K562 (cell line): ENCODE measurements at regions not wholly inside any gene's neighbourhood (a gene's known extent, or its start where the extent isn't known, plus 50 kb on each side); places are given as distances from the start of the nearest gene placed in this dataset.

Experiments used
- LARP7 ChIP-seq: fragments of 450-650 bp; IDR thresholded peaks from 2 replicates; pipeline ENCODE4 v1.6.1; 2016
- LEF1 ChIP-seq: fragments of 450-650 bp; IDR thresholded peaks from 2 replicates; pipeline ENCODE4 v1.6.1; 2016; ENCODE audit warnings: mild to moderate bottlenecking
- TCFL5 ChIP-seq: fragments of 250-450 bp; sonication (Bioruptor Pico); conservative IDR thresholded peaks from 2 replicates; pipeline ENCODE4 v1.6.1; 2021; ENCODE audit warnings: mild to moderate bottlenecking, moderate library complexity, matching md5 sums
- TEAD4 ChIP-seq, 2 experiments: sonication (generic) in 1 of 2; formaldehyde crosslinking in 1 of 2; IDR thresholded peaks; 2 replicates each; pipeline versions ENCODE4 v1.6.1 to v1.8.0; 2012 to 2022; ENCODE audit warnings: borderline replicate concordance in 1 of 2, inconsistent platforms in 1 of 2, low read length in 1 of 2, mild to moderate bottlenecking in 1 of 2, missing genetic modification reagents in 1 of 2
- TF ChIP-seq, protein P1 (sequence below), 2 experiments: fragments of 450-650 bp in 1 of 2; sonication (generic) in 1 of 2; formaldehyde crosslinking in 1 of 2; IDR thresholded peaks; 2 replicates each; pipeline versions ENCODE4 v1.7.1 to v1.9.0; 2016 to 2022; ENCODE audit warnings: inconsistent platforms in 1 of 2, mild to moderate bottlenecking in 1 of 2, missing genetic modification reagents in 1 of 2
- TF ChIP-seq, protein P2 (sequence below): fragments of 200-800 bp; sonication (Bioruptor generic); IDR thresholded peaks from 2 replicates; pipeline ENCODE4 v1.6.1; 2017; ENCODE audit warnings: missing genetic modification characterization, missing compliant biosample characterization

DNA sequence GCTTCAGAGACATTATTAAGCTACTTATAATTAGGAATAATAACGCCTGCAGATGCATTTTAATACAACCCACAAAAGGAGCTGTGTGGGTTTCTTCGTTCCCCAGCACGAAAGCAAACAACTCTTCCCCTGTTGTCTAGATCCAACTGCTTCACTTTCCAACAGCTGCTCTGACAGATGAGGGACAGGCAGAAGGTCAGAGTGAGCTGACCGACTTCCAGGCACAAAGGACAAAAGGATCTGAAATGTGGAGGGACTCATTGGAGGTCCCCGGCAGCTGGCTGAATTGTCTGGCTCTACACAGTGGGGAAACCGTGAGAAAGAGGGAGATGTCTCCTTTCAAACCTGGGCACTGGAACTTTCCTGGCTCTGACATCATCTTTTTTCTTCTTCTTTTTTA is 79.1 kb upstream of the ALDH1B1 start (continued):
- TF ChIP-seq, protein P1, sequence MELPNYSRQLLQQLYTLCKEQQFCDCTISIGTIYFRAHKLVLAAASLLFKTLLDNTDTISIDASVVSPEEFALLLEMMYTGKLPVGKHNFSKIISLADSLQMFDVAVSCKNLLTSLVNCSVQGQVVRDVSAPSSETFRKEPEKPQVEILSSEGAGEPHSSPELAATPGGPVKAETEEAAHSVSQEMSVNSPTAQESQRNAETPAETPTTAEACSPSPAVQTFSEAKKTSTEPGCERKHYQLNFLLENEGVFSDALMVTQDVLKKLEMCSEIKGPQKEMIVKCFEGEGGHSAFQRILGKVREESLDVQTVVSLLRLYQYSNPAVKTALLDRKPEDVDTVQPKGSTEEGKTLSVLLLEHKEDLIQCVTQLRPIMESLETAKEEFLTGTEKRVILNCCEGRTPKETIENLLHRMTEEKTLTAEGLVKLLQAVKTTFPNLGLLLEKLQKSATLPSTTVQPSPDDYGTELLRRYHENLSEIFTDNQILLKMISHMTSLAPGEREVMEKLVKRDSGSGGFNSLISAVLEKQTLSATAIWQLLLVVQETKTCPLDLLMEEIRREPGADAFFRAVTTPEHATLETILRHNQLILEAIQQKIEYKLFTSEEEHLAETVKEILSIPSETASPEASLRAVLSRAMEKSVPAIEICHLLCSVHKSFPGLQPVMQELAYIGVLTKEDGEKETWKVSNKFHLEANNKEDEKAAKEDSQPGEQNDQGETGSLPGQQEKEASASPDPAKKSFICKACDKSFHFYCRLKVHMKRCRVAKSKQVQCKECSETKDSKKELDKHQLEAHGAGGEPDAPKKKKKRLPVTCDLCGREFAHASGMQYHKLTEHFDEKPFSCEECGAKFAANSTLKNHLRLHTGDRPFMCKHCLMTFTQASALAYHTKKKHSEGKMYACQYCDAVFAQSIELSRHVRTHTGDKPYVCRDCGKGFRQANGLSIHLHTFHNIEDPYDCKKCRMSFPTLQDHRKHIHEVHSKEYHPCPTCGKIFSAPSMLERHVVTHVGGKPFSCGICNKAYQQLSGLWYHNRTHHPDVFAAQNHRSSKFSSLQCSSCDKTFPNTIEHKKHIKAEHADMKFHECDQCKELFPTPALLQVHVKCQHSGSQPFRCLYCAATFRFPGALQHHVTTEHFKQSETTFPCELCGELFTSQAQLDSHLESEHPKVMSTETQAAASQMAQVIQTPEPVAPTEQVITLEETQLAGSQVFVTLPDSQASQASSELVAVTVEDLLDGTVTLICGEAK (IDR thresholded peaks at IDR 0.05), result no peak
- TF ChIP-seq, protein P1 (CRISPR knock-in tag; IDR thresholded peaks at IDR 0.05), result no peak
- TF ChIP-seq LEF1, result no peak
- TF ChIP-seq LARP7, result no peak
- TF ChIP-seq TCFL5 (CRISPR knock-in tag), result no peak
- TF ChIP-seq TEAD4 (IDR thresholded peaks at IDR 0.05; ENCODE audit: low read length), result no peak
- no peak for TF ChIP-seq TEAD4 (CRISPR knock-in tag; IDR thresholded peaks at IDR 0.05; ENCODE audit: borderline replicate concordance)
- TF ChIP-seq, protein P2, sequence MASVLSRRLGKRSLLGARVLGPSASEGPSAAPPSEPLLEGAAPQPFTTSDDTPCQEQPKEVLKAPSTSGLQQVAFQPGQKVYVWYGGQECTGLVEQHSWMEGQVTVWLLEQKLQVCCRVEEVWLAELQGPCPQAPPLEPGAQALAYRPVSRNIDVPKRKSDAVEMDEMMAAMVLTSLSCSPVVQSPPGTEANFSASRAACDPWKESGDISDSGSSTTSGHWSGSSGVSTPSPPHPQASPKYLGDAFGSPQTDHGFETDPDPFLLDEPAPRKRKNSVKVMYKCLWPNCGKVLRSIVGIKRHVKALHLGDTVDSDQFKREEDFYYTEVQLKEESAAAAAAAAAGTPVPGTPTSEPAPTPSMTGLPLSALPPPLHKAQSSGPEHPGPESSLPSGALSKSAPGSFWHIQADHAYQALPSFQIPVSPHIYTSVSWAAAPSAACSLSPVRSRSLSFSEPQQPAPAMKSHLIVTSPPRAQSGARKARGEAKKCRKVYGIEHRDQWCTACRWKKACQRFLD, result no peak
